ENCODE measurements at regions not wholly inside any gene's neighbourhood (a gene's known extent, or its start where the extent isn't known, plus 50 kb on each side); places are given as distances from the start of the nearest gene placed in this dataset.
A peak's percentile ranks its signal among the peaks of the same experiment; 100 is the strongest.

DNA sequence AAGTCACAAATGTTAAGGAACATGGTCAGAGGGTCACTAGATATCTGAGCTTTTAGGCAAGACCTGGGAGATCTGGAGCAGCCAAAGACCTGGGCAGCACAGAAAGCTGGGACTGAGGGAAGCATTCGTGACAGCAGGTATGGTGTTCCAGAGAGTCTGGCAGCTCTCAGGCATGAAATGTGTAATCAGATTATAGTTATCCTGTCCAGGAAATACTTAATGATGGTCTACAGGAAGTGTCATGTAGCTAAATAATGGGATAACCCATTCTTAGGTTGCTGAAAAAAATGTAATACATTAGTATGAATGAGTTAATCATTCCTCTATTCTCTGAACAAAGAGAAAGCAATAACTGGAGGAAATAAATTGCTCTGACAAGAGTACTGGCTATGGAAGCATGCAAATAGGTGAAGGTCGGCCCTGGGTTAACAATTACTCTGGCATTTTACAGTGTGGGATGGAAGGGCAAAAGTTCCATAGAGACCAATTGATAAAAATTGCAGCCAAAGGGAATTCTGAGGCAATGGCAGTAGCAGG lies 740.5 kb downstream of the CBLN4 start:
- intact Hi-C loops (cut with DNase I) = no loop called here
- 85 to 93% (median 85%) methylated on average over 2 of the region's 2 CpGs for WGBS, 3 donors
- no peaks in the 10 kb centered on the region for H3K36me3 ChIP-seq

DNA sequence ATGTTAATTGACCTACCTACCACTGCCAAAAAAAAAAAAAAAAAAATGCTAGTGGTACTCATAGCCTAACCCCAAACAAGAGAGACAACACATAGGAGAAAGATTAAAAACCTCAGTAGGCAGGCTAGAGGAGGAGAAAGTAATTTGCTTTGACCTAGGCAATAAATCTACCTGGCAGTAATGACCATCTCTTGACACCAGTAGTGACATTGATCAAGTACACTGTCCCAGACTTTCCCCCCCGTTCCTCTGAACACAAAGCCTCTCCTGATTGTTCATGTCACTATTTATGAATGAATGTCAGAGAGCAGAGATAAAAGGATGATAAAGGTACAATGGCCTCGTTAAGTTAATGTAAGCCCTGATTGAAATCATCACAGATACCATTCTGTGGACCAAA lies 746.8 kb downstream of the CBLN4 start:
- DNase-seq = no peak
- 61 to 71% (median 62%) methylated on average over 2 of the region's 2 CpGs for WGBS, 3 donors
- Histone ChIP-seq H3K36me3 (no peaks in the 10 kb centered on the region), H3K4me3 (no peak overlapping the region), H3K27ac (no peak overlapping the region), H3K9me3 (no peaks in the 10 kb centered on the region), H3K4me1 (ENCODE audit: insufficient read depth) (no peaks in the 10 kb centered on the region), H3K27me3 (no peaks in the 10 kb centered on the region)
- intact Hi-C loops (cut with DNase I) = no loop called here
- TF ChIP-seq CTCF (IDR thresholded peaks at IDR 0.05) = no peak
- TF ChIP-seq EP300 (IDR thresholded peaks at IDR 0.05) = no peak
- no peak for TF ChIP-seq POLR2A (IDR thresholded peaks at IDR 0.05)

More for the DNA sequence above, 740.5 kb downstream of the CBLN4 start:
- DNase-seq = no peak
- H3K4me3 ChIP-seq = no peak overlapping the region
- H3K27ac ChIP-seq = no peak overlapping the region
- TF ChIP-seq EP300 (IDR thresholded peaks at IDR 0.05) = no peak
- no peak for TF ChIP-seq POLR2A (IDR thresholded peaks at IDR 0.05)
- TF ChIP-seq CTCF (IDR thresholded peaks at IDR 0.05) = no peak
- no peaks in the 10 kb centered on the region for H3K4me1 ChIP-seq (ENCODE audit: insufficient read depth)
- H3K27me3 ChIP-seq = no peaks in the 10 kb centered on the region
- H3K9me3 ChIP-seq = no peaks in the 10 kb centered on the region

- no peak overlapping the region for H3K4me3 ChIP-seq
- no peak overlapping the region for H3K27ac ChIP-seq
- intact Hi-C loops (cut with DNase I) = no loop called here
- DNase-seq = no peak
- H3K36me3 ChIP-seq = no peaks in the 10 kb centered on the region
- no peaks in the 10 kb centered on the region for H3K27me3 ChIP-seq
- no peaks in the 10 kb centered on the region for H3K9me3 ChIP-seq
- WGBS, 3 donors = 93 to 97% (median 96%) methylated on average over 6 of the region's 6 CpGs
- H3K4me1 ChIP-seq (ENCODE audit: insufficient read depth) = peaks cover 7% of the 10 kb centered on the region
- TF ChIP-seq CTCF (IDR thresholded peaks at IDR 0.05) (no peak), POLR2A (IDR thresholded peaks at IDR 0.05) (no peak), EP300 (IDR thresholded peaks at IDR 0.05) (no peak)
Measured at GRCh38 chr20:55255016-55255415, 750.3 kb downstream of the CBLN4 start.

- H3K27ac ChIP-seq = peak overlapping the region in 1 of 2 donors; percentile 14
- WGBS, 3 donors = 3 to 8% (median 4%) methylated on average over 1 of the region's 1 CpG
- no peaks in the 10 kb centered on the region for H3K36me3 ChIP-seq
- intact Hi-C loops (cut with DNase I) = no loop called here
- no peak overlapping the region for H3K4me3 ChIP-seq
- no peak for TF ChIP-seq POLR2A (IDR thresholded peaks at IDR 0.05)
- no peak for TF ChIP-seq EP300 (IDR thresholded peaks at IDR 0.05)
- no peak for TF ChIP-seq CTCF (IDR thresholded peaks at IDR 0.05)
- H3K27me3 ChIP-seq = no peaks in the 10 kb centered on the region
- DNase-seq = no peak
- peaks cover 7% of the 10 kb centered on the region for H3K4me1 ChIP-seq (ENCODE audit: insufficient read depth)
- no peaks in the 10 kb centered on the region for H3K9me3 ChIP-seq
Measured at GRCh38 chr20:55253781-55254180, 751.5 kb downstream of the CBLN4 start.
